NCI-H510A (cell line): ENCODE measurements at regions not wholly inside any gene's neighbourhood (a gene's known extent, or its start where the extent isn't known, plus 50 kb on each side); places are given as distances from the start of the nearest gene placed in this dataset.

Experiments used
- DNase-seq: peaks from one replicate; lab custom pipeline; 2025; lab: John Stamatoyannopoulos, UW

DNA sequence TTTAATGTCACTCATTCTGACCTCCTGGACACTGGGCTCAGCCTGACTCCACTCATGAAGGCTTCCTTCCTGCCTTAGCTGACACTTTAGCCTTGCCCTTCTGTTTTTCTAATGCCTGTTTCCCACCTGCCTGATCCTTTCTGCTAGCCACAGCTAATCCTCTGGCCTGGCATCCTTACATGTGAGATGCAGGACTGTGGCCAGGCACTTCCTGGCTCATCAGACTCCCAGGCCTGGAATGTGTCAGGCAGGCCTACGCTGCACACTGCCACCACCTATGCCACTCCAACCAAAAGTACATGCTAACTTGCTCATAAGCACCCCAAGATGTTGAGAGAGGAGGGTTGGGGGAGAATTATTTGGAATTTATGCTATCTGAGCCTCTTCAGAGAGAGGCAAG, 138.8 kb upstream of the NALF2 start:
- DNase-seq, result no peak

DNA sequence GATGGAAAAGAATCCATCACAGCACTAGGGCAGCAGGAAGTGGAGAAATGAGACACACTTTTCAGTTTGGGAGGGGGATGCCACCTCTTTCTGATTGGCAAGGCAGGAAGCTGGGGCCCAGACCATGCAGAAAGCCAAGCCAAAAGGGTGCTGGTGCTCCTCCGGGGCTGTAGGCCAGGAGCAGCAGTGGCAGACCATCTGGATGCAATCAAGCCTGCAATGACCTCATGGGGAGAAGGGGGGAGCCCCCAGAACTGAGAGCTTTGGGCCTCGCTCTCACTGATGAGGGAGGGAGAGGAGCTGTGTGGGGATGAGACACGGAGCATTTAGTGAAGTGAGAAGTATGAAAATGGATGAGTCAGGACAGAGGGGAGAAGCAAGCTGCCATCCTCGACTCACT, 141.3 kb upstream of the NALF2 start:
- DNase-seq, result no peak

DNA sequence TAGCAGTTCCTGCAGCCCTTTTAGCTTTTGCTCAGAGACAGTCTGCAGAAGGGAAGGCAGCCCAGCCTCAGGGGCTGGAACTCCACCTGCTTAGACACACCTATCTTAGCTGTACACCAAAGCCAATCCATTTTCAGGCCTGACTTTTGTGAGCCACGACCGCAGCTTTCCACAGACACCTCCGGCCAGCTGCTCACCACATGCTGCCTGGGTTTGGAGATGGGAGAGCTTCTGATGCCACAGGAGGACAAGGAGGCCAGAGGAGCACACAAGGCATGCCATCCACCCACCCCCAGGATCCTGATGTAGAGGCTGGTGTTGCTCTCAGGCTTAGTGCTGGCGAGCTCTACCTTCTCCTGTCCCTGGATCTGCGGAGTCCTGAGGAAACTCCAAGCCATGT, 141.8 kb upstream of the NALF2 start:
- DNase-seq, result no peak

DNA sequence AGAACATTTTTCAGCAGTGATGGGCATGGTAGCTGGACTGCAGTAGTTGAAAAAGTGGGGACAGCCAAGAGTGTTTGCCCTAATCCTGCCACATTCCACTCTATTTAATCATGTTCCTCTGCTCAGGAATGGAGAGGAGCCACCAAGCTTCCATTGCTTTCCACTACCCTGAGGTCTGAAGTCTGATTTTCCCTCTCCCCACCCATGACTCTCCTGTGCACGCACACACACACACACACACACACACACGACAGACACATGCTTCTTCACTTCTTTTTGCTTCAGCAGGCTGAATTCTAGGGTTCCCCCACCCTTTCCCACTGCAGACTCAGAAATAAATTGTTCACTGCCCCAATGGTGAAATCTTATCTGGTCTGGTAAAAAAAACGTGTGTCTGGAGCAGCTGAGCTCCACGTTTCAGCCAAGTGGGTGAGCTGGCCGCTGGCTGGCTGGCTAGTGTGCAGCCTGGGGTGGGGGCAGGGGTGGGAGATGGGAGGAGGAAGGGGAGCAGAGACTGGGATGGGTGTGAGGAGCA, 142.7 kb upstream of the NALF2 start:
- DNase-seq, result no peak

DNA sequence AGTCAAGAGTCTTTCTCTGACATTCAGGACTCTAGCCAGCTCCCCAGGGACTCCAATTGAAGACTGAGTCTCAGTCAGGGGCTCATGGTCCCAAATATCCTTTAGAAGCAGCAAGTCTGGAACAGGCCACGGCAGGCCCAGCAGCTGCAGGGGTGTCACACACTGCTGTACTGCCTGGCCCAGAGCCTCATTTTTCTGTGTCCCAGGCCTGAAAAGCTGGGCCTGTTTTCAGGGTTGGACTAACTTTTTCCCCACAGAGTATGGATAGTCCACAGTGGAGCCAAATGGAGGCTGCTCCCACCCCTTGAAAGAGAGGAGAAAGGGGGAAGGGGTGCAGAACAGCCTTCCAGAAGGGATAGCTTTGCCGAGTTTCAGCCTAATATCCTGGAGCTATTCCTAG, 146.8 kb upstream of the NALF2 start:
- no peak for DNase-seq

DNA sequence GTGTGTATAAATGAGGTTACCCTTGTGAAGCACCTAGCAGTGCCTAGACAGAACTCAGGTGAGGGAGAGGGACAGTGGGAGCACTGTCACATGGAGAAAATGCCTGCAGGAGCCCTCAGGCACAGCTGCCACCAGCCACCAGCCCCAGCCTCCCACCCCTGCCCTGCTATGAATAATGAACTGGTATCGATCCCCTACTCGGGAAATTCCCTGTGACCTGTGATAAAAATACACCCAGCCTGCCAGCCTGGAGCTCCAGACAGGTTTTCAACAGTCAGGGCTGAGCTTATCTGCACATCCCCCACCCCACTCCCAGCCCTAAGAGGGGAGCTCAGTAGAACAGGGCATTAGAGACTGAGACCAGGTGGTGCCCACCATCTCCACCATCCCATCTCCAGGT, 159.6 kb upstream of the PJA1 start:
- DNase-seq, result no peak

DNA sequence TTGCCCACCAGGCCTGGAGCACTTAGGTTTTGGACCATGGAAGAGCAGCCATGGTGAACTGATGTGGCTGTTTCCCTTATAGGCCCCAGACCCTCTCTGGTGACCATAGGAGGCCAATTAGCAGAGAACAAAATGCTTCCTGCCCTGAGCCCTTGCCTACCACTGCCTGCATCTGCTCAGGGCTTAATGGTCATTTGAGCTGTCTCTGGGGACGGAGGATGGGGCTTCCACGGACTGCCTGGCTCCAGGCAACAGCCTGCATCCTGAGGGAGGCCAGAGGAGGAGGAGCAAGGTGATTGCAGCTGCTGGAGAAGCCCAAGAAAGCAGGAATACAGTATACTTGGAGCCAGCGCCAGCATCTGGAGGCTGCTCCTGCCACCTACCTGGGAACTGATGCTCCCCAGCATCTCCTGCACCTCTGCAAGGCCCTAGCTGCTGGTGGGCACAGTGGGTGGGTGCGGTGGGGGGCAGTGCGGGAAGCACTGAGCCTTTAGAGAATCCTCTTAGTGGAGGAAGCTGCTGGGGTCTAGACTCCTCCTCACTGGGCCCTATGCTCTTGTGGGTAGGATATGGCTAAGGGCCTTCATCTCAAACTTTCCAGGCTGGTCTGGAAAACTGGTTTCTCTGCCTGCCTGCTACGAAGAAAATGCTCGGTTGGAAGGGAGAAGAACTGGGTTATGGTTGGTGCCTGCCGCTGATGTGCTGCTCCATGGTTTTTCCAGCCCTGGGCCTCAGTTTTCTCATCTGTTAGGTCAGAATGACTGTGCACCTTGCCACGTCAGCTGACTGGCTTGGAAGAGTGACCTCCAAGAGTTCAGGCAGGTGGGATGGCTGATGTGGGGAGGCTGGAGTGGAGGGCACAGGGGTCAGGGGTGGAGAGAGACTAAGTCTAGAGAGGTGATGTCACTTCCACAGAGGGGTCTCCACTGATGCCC, 158.8 kb upstream of the PJA1 start:
- no peak for DNase-seq

DNA sequence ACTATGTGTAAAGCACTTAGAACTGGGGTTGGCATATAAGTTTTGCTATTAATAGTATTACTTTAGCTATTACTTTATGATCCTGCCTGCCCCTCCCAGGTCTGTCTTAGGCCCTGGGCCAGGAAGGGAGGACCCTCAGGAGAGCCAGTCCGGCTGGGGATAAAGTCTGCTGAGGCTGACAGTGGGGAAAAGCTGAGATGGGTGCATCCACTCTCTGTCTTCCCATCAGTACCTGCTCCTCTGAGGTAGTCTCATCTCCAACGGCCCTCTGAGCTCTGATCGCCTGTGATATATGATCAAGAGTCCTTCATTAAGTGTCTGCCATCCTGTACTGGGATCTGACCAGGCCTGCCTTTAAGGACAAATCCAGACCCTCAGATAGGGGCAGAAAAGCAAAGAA, 156.5 kb upstream of the PJA1 start:
- DNase-seq, result no peak

DNA sequence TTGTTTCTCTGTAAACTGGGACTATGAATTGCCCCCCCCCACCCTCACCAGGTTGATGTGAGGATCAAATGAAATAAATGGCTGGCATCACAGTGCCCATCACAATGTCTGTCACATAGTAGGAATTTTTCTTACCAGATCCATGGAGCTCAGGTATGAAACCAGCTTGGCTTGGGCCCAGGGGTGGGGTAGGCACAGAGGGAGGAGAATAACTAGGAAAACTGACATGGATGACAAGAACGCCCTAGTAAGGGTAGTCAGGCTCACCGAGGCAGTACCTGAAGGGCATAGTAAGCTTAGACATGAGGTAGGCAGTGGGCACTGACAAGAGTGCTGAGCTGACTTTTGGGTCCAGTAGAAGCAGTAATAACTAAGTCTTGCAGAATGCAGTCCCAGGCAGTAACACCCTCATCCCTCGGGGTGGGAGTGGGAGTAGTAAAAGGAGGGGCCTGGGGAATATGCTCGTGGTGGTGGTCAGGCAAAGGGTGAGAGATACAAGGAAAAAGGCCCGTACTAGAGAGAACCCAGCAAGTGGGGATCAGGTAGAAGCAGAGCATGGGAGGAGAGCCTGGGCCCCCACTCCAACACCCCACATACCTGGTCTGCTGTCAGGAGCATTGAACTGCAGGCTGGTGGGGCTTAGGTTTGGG, 155.9 kb upstream of the PJA1 start:
- no peak for DNase-seq

DNA sequence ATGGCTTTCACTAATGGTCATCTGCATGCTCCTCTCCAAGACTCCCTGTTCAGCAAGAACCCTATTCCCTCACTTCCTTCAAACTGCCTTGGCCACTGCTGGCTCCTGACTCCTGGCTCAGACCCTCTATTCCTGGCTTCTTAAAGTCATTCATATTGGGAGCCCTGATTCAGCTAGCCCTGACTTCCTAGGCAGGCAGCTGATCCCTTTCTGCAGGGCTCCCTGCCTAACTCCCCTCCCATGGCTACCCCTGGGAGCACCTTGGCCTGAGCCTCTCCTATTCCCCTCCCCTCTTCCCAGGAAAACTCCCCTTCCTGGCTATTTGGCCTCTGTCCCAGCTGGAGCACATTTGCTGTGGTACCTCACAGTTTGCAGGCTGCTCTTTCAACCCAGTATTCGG, 154.9 kb upstream of the PJA1 start:
- no peak for DNase-seq

DNA sequence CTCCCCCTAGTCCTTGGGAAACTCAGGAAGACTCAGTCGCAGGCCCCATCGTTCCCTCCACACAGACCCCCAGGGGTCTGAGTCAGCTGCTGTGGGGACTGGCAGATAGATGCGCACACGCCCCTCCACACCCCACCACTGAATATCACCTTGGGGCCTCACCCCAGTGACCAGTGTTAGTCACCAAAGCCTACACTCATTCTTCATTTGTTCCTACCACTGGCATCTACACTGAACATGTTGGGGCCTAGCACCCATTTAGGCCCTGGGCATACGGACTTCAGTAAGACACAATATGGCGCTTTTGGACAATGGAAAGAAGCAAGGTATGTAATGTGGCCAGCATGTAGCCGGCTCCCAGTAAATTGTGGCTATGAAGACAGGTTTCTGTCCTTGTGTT, 154.1 kb upstream of the PJA1 start:
- DNase-seq, result no peak

DNA sequence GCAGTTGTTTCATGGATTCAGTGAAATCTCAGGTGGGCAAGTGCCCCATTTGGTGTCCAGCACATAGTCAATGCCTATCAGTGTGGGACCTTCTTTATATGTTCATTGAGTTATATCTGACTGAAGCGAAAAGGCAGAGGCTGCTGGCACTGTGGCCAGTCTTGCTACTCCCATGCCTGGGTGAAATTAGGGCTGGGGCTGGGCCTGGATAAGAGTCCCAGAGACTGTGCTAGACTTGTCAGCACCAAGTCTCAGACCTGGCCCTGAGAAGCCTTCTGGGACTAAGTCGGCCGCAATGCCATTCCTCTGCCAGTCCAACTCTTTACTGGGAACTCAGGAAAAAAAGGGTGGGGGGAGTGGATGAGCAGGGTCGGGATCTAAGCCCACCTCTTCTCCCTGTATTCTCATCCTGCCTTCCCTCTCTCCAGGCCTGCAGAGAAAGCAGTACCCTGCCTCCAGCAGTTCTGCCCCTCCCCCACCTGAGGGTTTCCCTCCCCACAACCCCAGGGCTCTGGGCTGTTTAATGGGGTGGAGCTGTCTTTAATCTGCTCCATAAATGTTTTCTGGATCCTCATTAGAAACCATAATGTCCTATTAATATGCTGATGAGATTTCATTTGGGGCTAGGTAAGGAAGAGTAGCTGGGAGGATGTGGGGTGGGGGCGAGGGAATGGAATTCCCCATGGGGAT, 153.5 kb upstream of the PJA1 start:
- no peak for DNase-seq

DNA sequence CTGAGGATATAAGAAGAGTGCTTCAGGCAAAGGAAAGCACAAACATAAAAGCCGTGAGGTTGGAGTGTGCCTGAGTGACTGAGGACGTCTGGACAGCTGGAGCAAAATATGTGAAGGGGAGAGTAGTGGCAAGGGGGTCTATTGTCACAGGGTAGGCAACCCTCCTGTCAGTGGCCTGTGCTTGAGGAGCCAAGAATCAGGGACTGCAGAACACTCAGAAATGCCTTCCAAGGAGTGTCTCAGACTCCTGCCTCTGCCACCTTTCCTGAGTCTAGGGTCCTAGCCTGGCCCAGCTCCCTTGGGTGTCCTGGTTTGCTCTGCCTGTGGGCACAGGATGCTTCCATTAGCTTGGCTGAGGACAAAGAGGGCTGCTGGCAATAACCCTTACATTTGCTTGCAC, 152.5 kb upstream of the PJA1 start:
- DNase-seq, result no peak

DNA sequence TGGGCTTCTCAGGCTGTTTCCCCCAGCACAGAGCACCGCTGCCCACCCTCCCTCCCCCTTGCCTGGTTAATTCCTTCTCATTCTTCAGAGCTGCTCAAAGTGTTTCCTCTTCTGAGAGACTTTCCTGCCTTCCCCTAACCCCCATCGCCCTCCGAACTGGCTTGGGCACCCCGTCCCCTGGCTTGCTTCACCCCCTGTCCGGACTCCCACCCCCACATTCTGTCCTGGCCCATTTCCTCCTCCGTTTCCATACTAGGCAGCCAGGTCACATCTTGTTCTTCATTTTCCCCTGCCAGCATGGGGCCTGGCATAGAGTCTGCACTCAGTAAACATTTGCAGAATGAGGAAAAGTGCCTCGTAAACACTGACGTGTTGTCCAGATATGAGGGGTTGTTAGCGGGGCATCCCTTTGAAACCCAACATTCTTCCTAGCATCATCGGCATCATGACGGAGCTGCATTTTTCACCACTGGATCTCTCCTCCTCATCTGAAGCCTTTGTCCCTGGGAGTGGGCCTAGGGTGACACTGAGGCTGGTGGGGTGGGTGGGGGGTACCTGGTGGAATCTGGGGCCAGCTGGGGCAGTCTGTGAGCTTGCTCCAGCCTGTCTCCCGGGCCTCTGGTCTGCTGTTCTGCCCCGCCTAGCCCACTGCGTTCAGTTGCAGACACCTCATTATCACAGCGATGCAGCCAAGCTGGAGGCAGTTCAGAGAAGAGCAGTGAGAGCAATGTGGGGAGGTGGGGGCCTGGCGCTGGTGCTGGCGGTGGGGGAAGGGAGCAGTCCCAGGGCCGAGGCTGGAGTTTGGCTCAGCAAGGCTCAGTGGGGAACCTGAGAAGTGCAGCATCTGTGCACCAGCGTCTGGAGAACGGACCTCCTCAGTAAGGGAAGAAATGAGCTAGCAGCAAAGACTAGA, 149.4 kb upstream of the PJA1 start:
- DNase-seq, result no peak

DNA sequence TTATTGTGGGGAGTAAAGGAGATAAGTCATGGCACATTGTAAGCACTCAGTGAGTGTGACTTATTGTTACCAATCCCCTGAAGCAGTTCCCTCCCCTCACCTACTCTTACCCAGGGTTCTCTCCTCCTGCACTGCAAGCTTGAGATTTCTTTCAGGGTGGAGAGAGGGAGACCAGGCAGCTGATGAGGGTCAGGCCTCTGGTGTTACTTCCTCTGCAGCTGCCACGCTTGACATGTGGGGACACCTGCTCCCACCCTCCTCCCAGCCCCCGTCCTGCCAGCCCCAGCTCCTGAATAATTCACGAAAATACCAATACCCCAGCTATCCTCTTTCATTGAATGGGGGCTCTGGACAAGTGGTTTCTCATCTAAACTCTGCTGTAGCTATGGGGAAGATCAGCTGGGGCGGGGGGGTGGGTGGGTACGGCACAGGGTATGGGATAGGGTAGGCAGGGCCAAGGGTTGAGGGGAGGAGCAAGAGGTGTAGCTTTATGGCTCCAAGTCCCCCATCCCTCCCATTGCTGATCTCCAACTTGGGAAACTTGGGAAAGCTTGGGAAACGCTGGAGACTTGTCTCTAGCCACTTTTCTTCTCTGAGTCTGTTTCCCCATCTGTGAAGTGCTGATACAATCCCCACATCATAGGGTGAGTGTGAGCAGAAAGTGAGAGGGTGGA, 148.5 kb upstream of the PJA1 start:
- no peak for DNase-seq

DNA sequence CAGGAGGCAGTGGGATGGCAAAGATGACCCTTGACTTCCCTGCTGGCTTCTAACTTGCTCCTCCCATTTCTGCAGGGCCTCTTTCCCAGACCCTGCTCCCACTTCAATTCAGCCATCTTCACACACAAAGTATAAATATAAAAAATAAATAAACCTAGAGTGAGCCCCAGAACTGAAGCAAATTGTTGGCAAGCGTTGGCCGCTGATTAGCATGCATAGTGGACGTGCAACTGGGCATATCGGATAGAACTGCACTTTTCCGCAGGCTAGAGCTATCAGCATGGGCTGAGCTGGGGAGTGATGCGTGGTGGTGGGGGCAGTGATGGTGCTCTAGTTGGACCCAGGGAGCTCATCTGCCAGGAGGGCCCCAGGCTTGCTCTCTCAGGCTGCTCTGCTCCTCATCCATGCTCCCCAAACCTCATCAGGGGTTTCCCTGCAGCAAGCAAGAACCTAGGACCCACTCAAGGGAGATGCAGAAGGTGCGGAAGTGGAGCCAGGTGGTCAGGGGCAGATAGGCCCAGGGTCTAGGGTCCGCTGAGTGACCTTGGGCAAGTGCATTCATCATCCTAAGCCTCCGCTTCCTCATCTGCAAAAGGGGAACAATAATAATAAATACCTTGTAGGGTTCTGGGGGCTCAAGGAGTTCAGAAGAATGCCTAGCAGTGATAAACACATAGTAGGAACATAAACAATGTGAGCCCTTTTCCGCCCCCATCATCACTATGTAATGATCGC, 146.8 kb upstream of the PJA1 start:
- DNase-seq, result no peak

DNA sequence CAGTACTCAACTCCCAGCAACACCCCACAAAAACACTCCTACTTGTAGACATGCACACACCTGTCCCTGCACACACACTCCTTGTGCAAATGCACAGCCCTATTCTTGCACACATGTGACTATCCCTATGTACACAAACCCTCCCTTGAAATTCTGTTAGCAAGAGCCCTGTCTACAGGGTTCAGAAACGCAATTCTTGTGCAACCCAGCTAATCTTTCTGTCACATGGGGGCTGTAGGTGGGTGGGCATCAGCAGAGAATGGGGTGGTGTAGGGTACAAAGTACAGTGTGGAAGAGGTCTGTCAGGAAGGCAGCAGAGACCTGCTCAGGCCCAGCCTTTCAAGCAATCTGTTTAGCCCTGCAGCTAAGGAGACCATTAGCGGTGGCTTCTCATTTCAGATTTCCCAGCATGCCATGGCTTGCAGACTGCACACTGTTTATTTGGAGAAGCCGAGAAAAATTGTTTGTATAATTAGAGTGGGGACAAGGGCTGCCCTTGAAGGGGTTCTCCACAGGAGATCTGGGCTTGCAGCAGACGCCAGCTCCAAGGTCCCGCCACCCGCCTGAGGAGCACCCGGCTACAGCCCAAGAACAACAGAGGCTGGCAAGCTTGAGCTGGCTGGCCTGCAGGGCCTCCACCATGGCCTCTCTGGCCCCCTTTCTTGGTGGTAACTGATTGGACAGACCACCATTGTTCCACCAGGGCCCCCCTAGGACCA, 144.0 kb upstream of the PJA1 start:
- DNase-seq, result peak; percentile 5

DNA sequence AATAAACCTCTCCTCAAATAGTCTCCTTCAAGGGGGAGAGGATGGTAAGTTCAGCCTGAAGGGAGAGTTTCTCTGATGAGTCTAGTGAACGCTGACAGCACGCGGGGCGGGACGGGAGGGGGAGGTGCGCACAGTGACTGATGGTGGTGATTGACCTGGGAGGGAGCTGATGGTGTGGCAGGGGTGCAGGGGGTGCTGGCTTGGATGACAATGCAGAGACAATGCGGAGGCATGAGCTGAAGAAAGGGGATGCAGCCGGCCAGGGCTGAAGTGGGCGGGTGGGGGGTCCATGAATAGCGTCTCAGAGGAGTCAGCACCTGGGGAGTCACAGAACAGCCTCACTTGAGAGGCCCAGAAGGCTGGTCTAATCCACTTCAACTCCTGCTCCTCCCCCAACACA, 142.5 kb upstream of the PJA1 start:
- no peak for DNase-seq

DNA sequence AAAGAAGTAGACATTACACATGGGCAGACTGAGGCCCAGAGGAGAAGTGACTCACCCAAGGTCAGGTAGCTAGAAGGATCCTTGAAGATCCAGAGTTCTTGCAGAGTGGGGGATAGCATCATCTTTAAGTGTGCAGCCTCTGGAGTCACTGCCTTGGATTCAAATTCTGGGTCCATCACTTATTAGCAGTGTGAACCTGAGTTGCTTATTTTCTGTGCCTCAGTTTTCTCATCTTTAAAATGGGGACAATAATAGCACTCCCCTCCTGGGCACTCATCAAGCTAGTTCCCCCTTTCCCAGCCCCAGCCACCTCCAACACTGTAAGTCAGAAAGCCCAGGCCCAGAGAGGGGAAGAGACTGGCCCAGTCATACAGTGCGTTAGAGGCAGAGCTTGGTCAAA, 141.8 kb upstream of the PJA1 start:
- no peak for DNase-seq

DNA sequence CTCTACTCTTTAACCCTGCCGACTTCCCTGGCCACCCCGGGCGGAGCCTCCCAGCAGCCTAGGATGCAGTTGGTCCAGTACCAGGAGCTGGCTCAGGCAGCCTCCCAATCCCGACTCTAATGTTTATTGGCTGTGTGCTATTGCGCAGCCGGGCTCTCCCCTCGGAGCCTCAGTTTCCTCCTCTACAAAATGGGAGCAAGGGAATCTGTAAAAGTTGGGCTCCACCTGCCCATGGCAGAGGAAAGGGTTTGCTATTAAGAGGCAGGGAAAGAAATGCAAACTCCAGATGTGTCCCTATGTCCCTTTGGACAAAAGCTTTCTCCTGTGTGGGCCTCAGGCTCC, 140.8 kb upstream of the PJA1 start:
- no peak for DNase-seq
